ENCODE measurements at regions not wholly inside any gene's neighbourhood (a gene's known extent, or its start where the extent isn't known, plus 50 kb on each side); places are given as distances from the start of the nearest gene placed in this dataset.

GRCh38 chr11:24134879-24135589 is 361.8 kb upstream of the LUZP2 start:
- no peak for DNase-seq (ENCODE audit: extremely low read depth, low read depth)
- no peak for TF ChIP-seq CTCF (IDR thresholded peaks at IDR 0.05; ENCODE audit: low read depth, low read length, missing control alignments)

GRCh38 chr11:24142062-24142461 is 354.8 kb upstream of the LUZP2 start:
- DNase-seq (ENCODE audit: extremely low read depth, low read depth) = no peak
- no peak for TF ChIP-seq CTCF (IDR thresholded peaks at IDR 0.05; ENCODE audit: low read depth, low read length, missing control alignments)
- no peak overlapping the region for H3K4me3 ChIP-seq (replicated peaks; ENCODE audit: low read depth, low read length)

More at GRCh38 chr11:24134879-24135589, 361.8 kb upstream of the LUZP2 start:
- H3K4me3 ChIP-seq (replicated peaks; ENCODE audit: low read depth, low read length) = no peak overlapping the region

- no peak for TF ChIP-seq CTCF (IDR thresholded peaks at IDR 0.05; ENCODE audit: low read depth, low read length, missing control alignments)
- no peak for DNase-seq (ENCODE audit: extremely low read depth, low read depth)
- H3K4me3 ChIP-seq (replicated peaks; ENCODE audit: low read depth, low read length) = no peak overlapping the region
Observed at GRCh38 chr11:24145411-24145810, 351.4 kb upstream of the LUZP2 start.

- no peak for DNase-seq (ENCODE audit: extremely low read depth, low read depth)
- no peak for TF ChIP-seq CTCF (IDR thresholded peaks at IDR 0.05; ENCODE audit: low read depth, low read length, missing control alignments)
- H3K4me3 ChIP-seq (replicated peaks; ENCODE audit: low read depth, low read length) = no peak overlapping the region
Observed at GRCh38 chr11:24153337-24153736, 343.5 kb upstream of the LUZP2 start.

- H3K4me3 ChIP-seq (replicated peaks; ENCODE audit: low read depth, low read length) = no peak overlapping the region
- no peak for TF ChIP-seq CTCF (IDR thresholded peaks at IDR 0.05; ENCODE audit: low read depth, low read length, missing control alignments)
- DNase-seq (ENCODE audit: extremely low read depth, low read depth) = no peak
Observed at GRCh38 chr11:24155792-24156191, 341.1 kb upstream of the LUZP2 start.

DNA sequence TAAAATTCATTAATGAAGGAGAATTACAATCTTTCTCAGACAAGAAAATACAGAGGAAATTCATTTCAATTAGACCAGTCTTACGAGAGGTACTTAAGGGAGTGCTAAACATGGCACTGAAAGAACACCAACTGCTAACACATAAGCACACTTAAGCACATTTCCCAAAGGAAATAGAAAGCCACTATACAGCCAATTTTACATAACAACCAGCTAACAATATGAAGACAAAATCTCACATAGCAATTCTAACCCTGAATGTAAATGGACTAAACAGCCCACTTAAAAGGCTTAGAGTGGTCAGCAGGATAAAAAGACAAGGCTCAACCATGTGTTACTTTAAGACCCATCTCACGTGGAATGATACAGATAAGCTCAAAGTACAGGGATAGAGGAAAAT is 339.5 kb upstream of the LUZP2 start:
- no peak overlapping the region for H3K4me3 ChIP-seq (replicated peaks; ENCODE audit: low read depth, low read length)
- DNase-seq (ENCODE audit: extremely low read depth, low read depth) = no peak
- no peak for TF ChIP-seq CTCF (IDR thresholded peaks at IDR 0.05; ENCODE audit: low read depth, low read length, missing control alignments)

GRCh38 chr11:24161587-24161986 is 335.3 kb upstream of the LUZP2 start:
- no peak overlapping the region for H3K4me3 ChIP-seq (replicated peaks; ENCODE audit: low read depth, low read length)
- TF ChIP-seq CTCF (IDR thresholded peaks at IDR 0.05; ENCODE audit: low read depth, low read length, missing control alignments) = no peak
- no peak for DNase-seq (ENCODE audit: extremely low read depth, low read depth)

Measured in HFF-Myc (cell line).